ENCODE measurements at regions not wholly inside any gene's neighbourhood (a gene's known extent, or its start where the extent isn't known, plus 50 kb on each side); places are given as distances from the start of the nearest gene placed in this dataset.

DNA sequence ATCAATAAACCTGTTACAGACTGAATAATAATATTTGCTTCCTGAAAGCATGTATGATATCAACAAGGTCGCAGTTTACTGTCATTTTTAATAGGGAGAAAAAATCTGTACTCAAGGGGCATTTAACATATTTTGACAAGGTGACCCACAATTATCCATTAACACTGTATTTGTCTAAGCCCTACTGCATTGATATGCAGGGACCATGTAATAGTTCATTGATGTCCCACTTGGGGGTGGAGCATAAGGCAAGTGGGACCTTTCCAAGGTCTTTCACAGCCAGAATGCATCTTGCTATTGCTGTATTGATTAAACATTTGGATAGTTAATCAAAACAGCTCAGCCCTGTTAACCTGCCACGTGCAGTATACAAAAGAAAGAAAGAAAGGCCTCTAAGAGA is 502.0 kb downstream of the NR2F1-AS1 start:
- intact Hi-C loops (cut with micrococcal nuclease) (loop anchor here (2.0 to 10.0 kb wide), 5 partner anchors 170 to 774 kb away; partner anchors contain the start of genes NR2F1 and NR2F1-AS1), dilution Hi-C loops (cut with MboI; ENCODE audit: extremely low pct_ligation_motif_present, low sequenced_read_pairs) (no loop called here)
- Histone ChIP-seq H3K36me3 (ENCODE audit: control insufficient read depth in 2 of 2, extremely low read depth in 1 of 2, insufficient read depth in 2 of 2, low read length in 2 of 2) (no peaks in the 10 kb centered on the region), H3K79me2 (ENCODE audit: control insufficient read depth, insufficient read depth, low read length) (no peaks in the 10 kb centered on the region), H3K9ac (replicated peaks; ENCODE audit: extremely low read depth, insufficient read depth, low read length) (peak overlapping the region; percentile 50), H3K9me3 (replicated peaks; ENCODE audit: control insufficient read depth, insufficient read depth, low read length) (no peaks in the 10 kb centered on the region), H3K4me2 (ENCODE audit: insufficient read depth, low read length) (peak overlapping the region; percentile 1), H2AFZ (ENCODE audit: low read depth, low read length) (peak overlapping the region; percentile 23), H4K20me1 (replicated peaks; ENCODE audit: control insufficient read depth, extremely low read depth, insufficient read depth, low read length) (no peaks in the 10 kb centered on the region), H3K9me1 (replicated peaks; ENCODE audit: control insufficient read depth, extremely low read depth, insufficient read depth, low read length) (no peaks in the 10 kb centered on the region), H3K4me1 (ENCODE audit: control insufficient read depth, extremely low read depth, insufficient read depth, low read length) (peaks cover 15% of the 10 kb centered on the region), H3K27me3 (ENCODE audit: control insufficient read depth in 2 of 2, insufficient read depth in 2 of 2, low read length in 2 of 2) (no peaks in the 10 kb centered on the region), H3K27ac (ENCODE audit: insufficient read depth, low read depth, low read length) (peak overlapping the region; percentile 89), H3K4me3 (replicated peaks in 1 of 3; ENCODE audit: insufficient read depth in 1 of 3, low read depth in 1 of 3, low read length in 3 of 3) (no peak overlapping the region)
- no peak for FAIRE-seq
- TF ChIP-seq POLR2AphosphoS5 (IDR thresholded peaks at IDR 0.05; ENCODE audit: insufficient read depth, low read depth, low read length): no peak
- CTCF ChIA-PET: no interaction called here
- POLR2A ChIA-PET: no interaction called here
- no TSS peak for BruUV-seq (replicated peaks)
- DNase-seq (ENCODE audit: low read depth, low spot score): no peak

GRCh38 chr5:93078082-93079038 is 502.7 kb downstream of the NR2F1-AS1 start:
- Histone ChIP-seq H2AFZ (ENCODE audit: low read depth, low read length) (peak overlapping the region; percentile 0), H3K4me1 (ENCODE audit: control insufficient read depth, extremely low read depth, insufficient read depth, low read length) (peaks cover 18% of the 10 kb centered on the region), H3K9me1 (replicated peaks; ENCODE audit: control insufficient read depth, extremely low read depth, insufficient read depth, low read length) (no peaks in the 10 kb centered on the region), H3K9me3 (replicated peaks; ENCODE audit: control insufficient read depth, insufficient read depth, low read length) (no peaks in the 10 kb centered on the region), H3K9ac (replicated peaks; ENCODE audit: extremely low read depth, insufficient read depth, low read length) (peak overlapping the region; percentile 50), H3K79me2 (ENCODE audit: control insufficient read depth, insufficient read depth, low read length) (no peaks in the 10 kb centered on the region), H3K36me3 (ENCODE audit: control insufficient read depth in 2 of 2, extremely low read depth in 1 of 2, insufficient read depth in 2 of 2, low read length in 2 of 2) (no peaks in the 10 kb centered on the region), H3K4me2 (ENCODE audit: insufficient read depth, low read length) (peak overlapping the region; percentile 1), H3K4me3 (replicated peaks in 1 of 3; ENCODE audit: insufficient read depth in 1 of 3, low read depth in 1 of 3, low read length in 3 of 3) (no peak overlapping the region), H4K20me1 (replicated peaks; ENCODE audit: control insufficient read depth, extremely low read depth, insufficient read depth, low read length) (no peaks in the 10 kb centered on the region), H3K27ac (ENCODE audit: insufficient read depth, low read depth, low read length) (peak overlapping the region; percentile 89), H3K27me3 (ENCODE audit: control insufficient read depth in 2 of 2, insufficient read depth in 2 of 2, low read length in 2 of 2) (no peaks in the 10 kb centered on the region)
- peak; percentile 93 for FAIRE-seq
- TF ChIP-seq EZH2 (IDR thresholded peaks at IDR 0.05; ENCODE audit: borderline replicate concordance, low read depth, low read length, severe bottlenecking) (no peak), POLR2AphosphoS5 (IDR thresholded peaks at IDR 0.05; ENCODE audit: insufficient read depth, low read depth, low read length) (peak; percentile 79), GATA2 (IDR thresholded peaks at IDR 0.05; ENCODE audit: insufficient read depth, insufficient read length, low read depth, low read length) (peak; percentile 49), CTCF (IDR thresholded peaks at IDR 0.05; ENCODE audit: extremely low read depth in 1 of 2, insufficient read depth in 1 of 2, low read depth in 1 of 2, low read length in 2 of 2) (no peak), MYC (IDR thresholded peaks at IDR 0.05; ENCODE audit: low read depth, low read length) (no peak), FOS (IDR thresholded peaks at IDR 0.05; ENCODE audit: borderline replicate concordance, insufficient read depth, low read length) (peak; percentile 93), POLR2A (IDR thresholded peaks at IDR 0.05; ENCODE audit: low read depth, low read length) (peak; percentile 50), JUN (IDR thresholded peaks at IDR 0.05; ENCODE audit: borderline replicate concordance, insufficient read depth, insufficient read length, low read depth) (peak; percentile 62), MAX (IDR thresholded peaks at IDR 0.05; ENCODE audit: insufficient read depth, insufficient read length) (peak; percentile 43)
- TSS peak; percentile 40 for BruUV-seq (replicated peaks)
- ChIA-PET CTCF (no interaction called here), POLR2A (no interaction called here)
- DNase-seq (ENCODE audit: low read depth, low spot score): peak; percentile 99
- intact Hi-C loops (cut with micrococcal nuclease) (loop anchor here (1.0 to 10.0 kb wide), 8 partner anchors 85 to 774 kb away; partner anchors contain the start of genes NR2F1 and NR2F1-AS1), dilution Hi-C loops (cut with MboI; ENCODE audit: extremely low pct_ligation_motif_present, low sequenced_read_pairs) (no loop called here)

Data from endothelial cell of umbilical vein (primary cell).